ENCODE measurements at regions not wholly inside any gene's neighbourhood (a gene's known extent, or its start where the extent isn't known, plus 50 kb on each side); places are given as distances from the start of the nearest gene placed in this dataset.

DNA sequence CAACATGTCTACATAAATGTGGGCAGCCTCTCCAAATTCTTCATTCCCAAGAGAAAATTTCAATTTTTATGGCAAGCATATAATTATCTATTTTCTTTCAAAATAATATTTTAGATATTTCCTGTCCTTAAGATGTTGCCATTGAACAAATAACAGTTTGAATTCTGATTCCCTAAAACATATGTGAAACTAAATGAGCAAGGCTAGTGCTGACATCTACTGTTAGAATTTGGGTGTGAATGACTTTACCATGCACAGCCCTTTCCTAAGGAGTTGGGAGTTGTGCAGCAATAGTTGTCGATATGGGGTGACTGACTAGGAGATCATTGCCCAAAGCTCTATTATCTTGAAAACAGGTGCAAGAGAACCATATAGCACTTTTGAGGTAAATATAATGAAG, 108.2 kb upstream of the SLC38A4 start:
- H3K4me1 ChIP-seq (replicated peaks in 1 of 2; ENCODE audit: control insufficient read depth in 2 of 2, insufficient read depth in 2 of 2, low read length in 2 of 2), result no peaks in the 10 kb centered on the region
- DNase-seq (ENCODE audit: extremely low read depth in 1 of 4, low spot score in 3 of 4), result peak in 1 of 4 experiments; percentile 15
- intact Hi-C loops (cut with micrococcal nuclease) (loop anchor here (5.0 to 10.0 kb wide), 2 partner anchors 779 to 807 kb away; no protein-coding TSS in a partner anchor), in situ Hi-C loops (cut with MboI) (no loop called here)
- FAIRE-seq, result peak; percentile 11
- H3K36me3 ChIP-seq (ENCODE audit: control insufficient read depth, insufficient read depth, low read length), result no peaks in the 10 kb centered on the region
- WGBS (ENCODE audit: insufficient coverage, low coverage, missing lambda C conversion rate), result 0% methylated on average over 1 of the region's 1 CpG
- ChIA-PET CTCF (ENCODE audit: low intra/inter-chr PET ratio) (no interaction called here), POLR2A (no interaction called here)
- peaks cover 0 to 3% of the 10 kb centered on the region in 2 experiments; a peak in 1 of 5 replicates for H3K27me3 ChIP-seq (ENCODE audit: control insufficient read depth in 2 of 2, insufficient read depth in 2 of 2, low read length in 2 of 2)
- no peak overlapping the region for H3K4me3 ChIP-seq
- no peaks in the 10 kb centered on the region for H3K9me1 ChIP-seq (ENCODE audit: control insufficient read depth, insufficient read depth, low read length)
- H3K27ac ChIP-seq (ENCODE audit: extremely low read depth, low read depth, low read length), result no peak overlapping the region
- H3K79me2 ChIP-seq (ENCODE audit: control insufficient read depth, insufficient read depth, low read length), result no peaks in the 10 kb centered on the region
- no peak overlapping the region for H3K9ac ChIP-seq (ENCODE audit: insufficient read depth in 1 of 2, low read depth in 2 of 2, low read length in 2 of 2)
- H3K9me3 ChIP-seq (replicated peaks; ENCODE audit: control insufficient read depth, insufficient read depth, low read depth, low read length), result no peaks in the 10 kb centered on the region
- BruUV-seq (replicated peaks), result no TSS peak
- peak; percentile 66; the same call in 1 of the 3 replicates for ATAC-seq
- H4K20me1 ChIP-seq (replicated peaks; ENCODE audit: control insufficient read depth, insufficient read depth, low read length), result no peaks in the 10 kb centered on the region
- no peak overlapping the region for H2AFZ ChIP-seq (ENCODE audit: low read depth, low read length)
- no peak overlapping the region for H3K4me2 ChIP-seq (ENCODE audit: insufficient read depth, low read length)
- no peak for TF ChIP-seq ELF2 (CRISPR knock-in tag; IDR thresholded peaks at IDR 0.05)
- TF ChIP-seq BCL6 (CRISPR knock-in tag; IDR thresholded peaks at IDR 0.05), result no peak
- no peak for TF ChIP-seq RBM14 (IDR thresholded peaks at IDR 0.05; ENCODE audit: borderline replicate concordance, insufficient read depth, low read depth, low read length)
- peak; percentile 74 to 75 for TF ChIP-seq RAD21 (CRISPR knock-in tag; conservative IDR thresholded peaks at IDR 0.05 in 1 of 2, IDR thresholded peaks at IDR 0.05 in 1 of 2)
- TF ChIP-seq, protein P1, sequence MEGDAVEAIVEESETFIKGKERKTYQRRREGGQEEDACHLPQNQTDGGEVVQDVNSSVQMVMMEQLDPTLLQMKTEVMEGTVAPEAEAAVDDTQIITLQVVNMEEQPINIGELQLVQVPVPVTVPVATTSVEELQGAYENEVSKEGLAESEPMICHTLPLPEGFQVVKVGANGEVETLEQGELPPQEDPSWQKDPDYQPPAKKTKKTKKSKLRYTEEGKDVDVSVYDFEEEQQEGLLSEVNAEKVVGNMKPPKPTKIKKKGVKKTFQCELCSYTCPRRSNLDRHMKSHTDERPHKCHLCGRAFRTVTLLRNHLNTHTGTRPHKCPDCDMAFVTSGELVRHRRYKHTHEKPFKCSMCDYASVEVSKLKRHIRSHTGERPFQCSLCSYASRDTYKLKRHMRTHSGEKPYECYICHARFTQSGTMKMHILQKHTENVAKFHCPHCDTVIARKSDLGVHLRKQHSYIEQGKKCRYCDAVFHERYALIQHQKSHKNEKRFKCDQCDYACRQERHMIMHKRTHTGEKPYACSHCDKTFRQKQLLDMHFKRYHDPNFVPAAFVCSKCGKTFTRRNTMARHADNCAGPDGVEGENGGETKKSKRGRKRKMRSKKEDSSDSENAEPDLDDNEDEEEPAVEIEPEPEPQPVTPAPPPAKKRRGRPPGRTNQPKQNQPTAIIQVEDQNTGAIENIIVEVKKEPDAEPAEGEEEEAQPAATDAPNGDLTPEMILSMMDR (IDR thresholded peaks at IDR 0.05 in 2 of 3, conservative IDR thresholded peaks at IDR 0.05 in 1 of 3; ENCODE audit: insufficient read depth in 2 of 3, low read depth in 1 of 3, low read length in 3 of 3), result peak; percentile 19 to 50 (median 19); a peak in 3 of 6 replicates
- no peak for TF ChIP-seq RBM39 (optimal IDR thresholded peaks at IDR 0.05; ENCODE audit: low read depth, low read length)
- TF ChIP-seq, protein P2, sequence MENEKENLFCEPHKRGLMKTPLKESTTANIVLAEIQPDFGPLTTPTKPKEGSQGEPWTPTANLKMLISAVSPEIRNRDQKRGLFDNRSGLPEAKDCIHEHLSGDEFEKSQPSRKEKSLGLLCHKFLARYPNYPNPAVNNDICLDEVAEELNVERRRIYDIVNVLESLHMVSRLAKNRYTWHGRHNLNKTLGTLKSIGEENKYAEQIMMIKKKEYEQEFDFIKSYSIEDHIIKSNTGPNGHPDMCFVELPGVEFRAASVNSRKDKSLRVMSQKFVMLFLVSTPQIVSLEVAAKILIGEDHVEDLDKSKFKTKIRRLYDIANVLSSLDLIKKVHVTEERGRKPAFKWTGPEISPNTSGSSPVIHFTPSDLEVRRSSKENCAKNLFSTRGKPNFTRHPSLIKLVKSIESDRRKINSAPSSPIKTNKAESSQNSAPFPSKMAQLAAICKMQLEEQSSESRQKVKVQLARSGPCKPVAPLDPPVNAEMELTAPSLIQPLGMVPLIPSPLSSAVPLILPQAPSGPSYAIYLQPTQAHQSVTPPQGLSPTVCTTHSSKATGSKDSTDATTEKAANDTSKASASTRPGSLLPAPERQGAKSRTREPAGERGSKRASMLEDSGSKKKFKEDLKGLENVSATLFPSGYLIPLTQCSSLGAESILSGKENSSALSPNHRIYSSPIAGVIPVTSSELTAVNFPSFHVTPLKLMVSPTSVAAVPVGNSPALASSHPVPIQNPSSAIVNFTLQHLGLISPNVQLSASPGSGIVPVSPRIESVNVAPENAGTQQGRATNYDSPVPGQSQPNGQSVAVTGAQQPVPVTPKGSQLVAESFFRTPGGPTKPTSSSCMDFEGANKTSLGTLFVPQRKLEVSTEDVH (IDR thresholded peaks at IDR 0.05; ENCODE audit: low read depth, partially characterized antibody), result no peak
- TF ChIP-seq, protein P3, sequence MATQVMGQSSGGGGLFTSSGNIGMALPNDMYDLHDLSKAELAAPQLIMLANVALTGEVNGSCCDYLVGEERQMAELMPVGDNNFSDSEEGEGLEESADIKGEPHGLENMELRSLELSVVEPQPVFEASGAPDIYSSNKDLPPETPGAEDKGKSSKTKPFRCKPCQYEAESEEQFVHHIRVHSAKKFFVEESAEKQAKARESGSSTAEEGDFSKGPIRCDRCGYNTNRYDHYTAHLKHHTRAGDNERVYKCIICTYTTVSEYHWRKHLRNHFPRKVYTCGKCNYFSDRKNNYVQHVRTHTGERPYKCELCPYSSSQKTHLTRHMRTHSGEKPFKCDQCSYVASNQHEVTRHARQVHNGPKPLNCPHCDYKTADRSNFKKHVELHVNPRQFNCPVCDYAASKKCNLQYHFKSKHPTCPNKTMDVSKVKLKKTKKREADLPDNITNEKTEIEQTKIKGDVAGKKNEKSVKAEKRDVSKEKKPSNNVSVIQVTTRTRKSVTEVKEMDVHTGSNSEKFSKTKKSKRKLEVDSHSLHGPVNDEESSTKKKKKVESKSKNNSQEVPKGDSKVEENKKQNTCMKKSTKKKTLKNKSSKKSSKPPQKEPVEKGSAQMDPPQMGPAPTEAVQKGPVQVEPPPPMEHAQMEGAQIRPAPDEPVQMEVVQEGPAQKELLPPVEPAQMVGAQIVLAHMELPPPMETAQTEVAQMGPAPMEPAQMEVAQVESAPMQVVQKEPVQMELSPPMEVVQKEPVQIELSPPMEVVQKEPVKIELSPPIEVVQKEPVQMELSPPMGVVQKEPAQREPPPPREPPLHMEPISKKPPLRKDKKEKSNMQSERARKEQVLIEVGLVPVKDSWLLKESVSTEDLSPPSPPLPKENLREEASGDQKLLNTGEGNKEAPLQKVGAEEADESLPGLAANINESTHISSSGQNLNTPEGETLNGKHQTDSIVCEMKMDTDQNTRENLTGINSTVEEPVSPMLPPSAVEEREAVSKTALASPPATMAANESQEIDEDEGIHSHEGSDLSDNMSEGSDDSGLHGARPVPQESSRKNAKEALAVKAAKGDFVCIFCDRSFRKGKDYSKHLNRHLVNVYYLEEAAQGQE (IDR thresholded peaks at IDR 0.05; ENCODE audit: borderline replicate concordance), result peak; percentile 49; the same call in 1 of the 2 replicates
- TF ChIP-seq, protein P3 (CRISPR knock-in tag; IDR thresholded peaks at IDR 0.05; ENCODE audit: low read depth), result no peak

Measured in K562 (cell line).